ENCODE measurements at regions not wholly inside any gene's neighbourhood (a gene's known extent, or its start where the extent isn't known, plus 50 kb on each side); places are given as distances from the start of the nearest gene placed in this dataset.
"Not testable (repeated sequence)": the region's sequence is repeated elsewhere in the genome, so short reads cannot be mapped to it uniquely, and the experiment has no call there.

- no peak for DNase-seq
Observed at GRCh38 chr13:59269476-59269875, 894.3 kb downstream of the DIAPH3 start.

GRCh38 chr13:59270327-59270726 is 893.4 kb downstream of the DIAPH3 start:
- DNase-seq: no peak

DNA sequence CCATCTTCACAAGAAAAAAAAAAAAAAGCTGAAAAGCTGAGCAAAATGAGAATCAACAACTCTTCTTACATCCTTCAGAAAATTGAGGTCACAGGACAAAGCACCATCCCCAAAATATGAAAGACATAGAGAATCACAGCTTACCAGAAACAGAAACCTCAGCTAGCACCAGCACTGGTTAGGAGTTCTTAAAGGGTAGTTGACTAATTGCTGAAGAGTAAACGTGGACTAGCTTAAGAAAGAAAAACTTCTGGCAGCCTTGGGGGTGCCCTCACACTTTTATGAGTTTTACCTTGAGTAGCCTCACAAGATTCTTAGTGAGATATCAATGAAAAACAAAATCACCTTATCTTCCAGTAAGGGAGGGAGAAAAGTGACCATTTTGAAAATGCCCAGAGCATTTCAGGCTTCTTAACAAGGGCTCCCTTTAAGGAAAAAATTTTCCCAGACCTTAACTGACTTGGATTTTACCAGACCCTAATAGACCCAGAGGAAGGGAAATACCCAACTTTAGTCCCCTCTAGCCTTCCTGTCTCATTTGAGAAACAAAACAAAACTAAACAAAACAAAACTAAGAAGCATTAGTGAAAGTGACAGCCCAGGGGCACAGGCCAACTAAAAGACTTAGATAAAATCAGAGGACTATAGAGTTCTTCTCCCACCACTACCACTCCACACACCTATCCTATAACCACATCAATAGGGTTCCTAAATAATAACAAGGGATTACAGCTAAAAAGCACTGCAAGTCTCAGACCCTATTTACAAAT is 888.6 kb downstream of the DIAPH3 start:
- no peak for DNase-seq

- DNase-seq: no peak
Observed at GRCh38 chr13:59276436-59276835, 887.3 kb downstream of the DIAPH3 start.

DNA sequence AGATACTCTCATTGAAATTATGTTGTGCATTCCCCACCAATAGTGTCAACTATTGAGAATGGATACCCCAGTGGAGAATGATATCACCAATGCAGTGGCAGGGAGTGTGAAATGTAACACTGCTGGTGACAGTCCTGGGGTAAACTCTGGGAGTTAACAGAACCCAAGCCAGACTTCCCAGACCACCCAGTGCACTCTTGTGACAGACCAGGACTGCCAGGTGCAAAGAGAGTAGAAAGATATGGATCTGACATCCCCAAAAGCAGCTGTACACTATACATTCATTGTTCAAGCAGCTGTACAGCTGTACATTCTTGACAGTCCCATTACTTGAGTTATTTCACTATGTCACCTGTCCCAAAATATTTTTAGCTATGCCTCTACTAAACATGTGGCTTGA is 886.6 kb downstream of the DIAPH3 start:
- DNase-seq: no peak

DNA sequence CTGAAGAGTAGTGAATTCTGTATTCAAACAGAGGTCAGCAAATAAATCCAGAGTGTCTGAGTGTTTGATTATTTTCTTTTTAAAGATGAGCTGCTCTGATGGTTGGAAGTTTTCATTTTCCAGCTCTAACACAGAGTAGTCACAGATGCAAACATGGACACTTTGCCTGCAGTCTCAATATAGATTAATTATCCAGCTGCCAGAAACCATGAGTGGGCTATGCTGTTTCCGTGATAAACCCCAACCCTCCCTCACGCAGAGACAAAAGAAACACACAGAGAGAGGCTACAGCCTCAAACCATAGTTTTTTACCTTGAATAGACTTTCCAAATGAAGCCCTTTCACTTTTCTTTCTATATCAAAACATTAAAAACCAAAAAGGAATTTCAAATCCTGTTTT is 884.7 kb downstream of the DIAPH3 start:
- DNase-seq: no peak

DNA sequence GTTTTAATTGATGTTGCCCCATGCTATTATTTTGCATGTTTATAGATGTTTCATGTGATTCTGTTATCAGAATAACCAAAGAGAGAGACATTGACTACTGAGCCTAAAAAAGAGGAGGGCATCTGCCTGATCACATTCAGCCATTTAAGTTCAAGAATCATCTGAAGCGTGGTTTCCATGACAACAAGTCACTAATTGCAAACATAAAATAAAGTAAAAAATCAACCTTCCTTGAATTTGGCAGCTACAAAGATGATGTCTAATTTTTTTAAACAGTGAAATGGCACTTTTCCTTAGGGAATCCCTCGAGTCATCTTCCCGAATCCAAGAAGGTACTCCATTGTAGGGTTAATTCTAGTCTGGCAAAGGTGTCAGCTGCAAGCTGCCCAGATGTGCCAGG is 884.2 kb downstream of the DIAPH3 start:
- no peak for DNase-seq

GRCh38 chr13:59280297-59280696 is 883.4 kb downstream of the DIAPH3 start:
- DNase-seq: no peak

GRCh38 chr13:59281453-59281852 is 882.3 kb downstream of the DIAPH3 start:
- DNase-seq: no peak

- DNase-seq: not testable (repeated sequence)
Observed at GRCh38 chr13:59292240-59292639, 871.5 kb downstream of the DIAPH3 start.

DNA sequence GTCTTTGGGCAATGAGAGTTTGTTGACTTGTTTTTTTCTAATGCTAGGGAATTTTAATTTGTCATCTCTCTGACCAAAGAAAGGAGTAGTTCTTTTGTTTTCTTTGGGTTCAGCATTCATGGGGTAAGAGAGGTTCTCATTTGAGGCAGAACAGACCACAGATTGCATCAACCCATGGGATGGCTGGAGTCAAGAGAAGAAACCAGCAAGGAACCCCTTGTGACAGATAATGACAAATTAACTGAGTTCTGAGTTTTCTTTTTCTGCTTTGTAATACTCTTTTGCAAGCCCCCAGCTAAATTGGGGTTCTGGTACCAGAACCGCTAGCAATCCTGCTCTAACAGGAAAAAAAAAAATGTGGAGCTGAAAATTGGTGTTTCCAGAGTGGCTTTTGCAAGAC is 864.1 kb downstream of the DIAPH3 start:
- no peak for DNase-seq

- no peak for DNase-seq
Observed at GRCh38 chr13:59300355-59301173, 863.2 kb downstream of the DIAPH3 start.

DNA sequence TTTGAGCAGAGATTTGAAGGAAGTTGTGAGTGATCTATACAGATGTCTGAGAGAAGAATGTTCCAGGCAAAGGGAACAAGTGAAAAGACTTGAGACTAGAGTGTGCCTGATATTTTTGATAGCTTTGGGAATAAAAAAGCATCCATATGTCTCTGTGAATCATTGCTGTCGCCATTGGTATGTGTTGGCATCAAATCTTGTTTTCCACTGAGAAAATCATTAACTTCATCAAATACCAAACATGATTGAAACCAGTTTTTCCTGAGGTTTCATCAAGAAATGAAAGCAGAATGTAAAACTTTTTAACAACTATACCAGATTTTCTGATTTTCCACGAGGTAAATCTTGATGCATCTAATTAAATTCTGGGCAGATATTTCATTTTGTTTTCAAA is 862.6 kb downstream of the DIAPH3 start:
- no peak for DNase-seq

GRCh38 chr13:59303433-59303832 is 860.3 kb downstream of the DIAPH3 start:
- DNase-seq: no peak

- DNase-seq: no peak
Observed at GRCh38 chr13:59304596-59304995, 859.1 kb downstream of the DIAPH3 start.

DNA sequence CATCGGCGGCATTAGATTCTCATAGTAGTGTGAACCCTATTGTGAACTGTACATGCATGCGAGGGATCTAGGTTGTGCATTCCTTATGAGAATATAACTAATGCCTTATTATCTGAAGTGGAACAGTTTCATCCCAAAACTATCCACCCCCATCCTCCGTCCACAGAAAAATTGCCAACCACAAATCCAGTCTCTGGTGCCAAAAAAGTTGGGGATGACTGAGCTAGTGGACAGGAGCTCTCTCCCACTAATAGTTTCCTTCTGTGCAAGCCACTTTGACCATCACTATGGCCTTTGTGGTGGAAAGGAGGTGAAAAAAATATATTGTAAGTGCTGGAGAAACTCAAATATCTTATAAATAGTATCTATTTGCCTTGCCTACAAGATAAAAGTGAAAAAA is 857.8 kb downstream of the DIAPH3 start:
- no peak for DNase-seq

GRCh38 chr13:59312776-59313175 is 851.0 kb downstream of the DIAPH3 start:
- no peak for DNase-seq

DNA sequence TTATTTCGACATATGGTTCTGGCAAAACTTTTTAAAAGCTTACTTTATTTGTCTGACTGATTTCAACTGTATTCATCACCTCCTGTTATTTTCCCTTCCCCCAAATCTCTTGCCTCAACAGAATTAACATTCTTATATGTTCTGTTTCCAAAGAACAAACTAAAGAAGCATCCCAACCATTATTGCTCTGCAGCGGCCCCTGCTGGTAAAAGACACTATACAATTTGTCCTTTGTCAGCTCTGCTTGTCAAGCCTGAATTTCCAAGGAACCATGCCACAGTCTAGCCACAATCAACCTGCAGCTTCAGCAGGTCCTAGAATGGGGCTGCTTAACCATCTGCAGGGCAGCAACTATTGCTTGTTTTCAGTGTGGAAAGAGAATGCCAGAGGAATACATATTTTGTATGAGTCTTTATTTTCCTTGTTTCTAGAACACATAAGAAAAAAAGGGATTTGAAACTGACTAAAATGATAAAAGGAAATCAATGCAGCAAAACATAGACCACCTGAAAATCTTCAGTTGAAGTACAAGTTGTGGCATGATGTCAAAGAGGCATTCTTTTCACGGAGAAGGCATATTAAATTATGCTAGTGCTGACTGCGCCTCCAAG is 845.3 kb downstream of the DIAPH3 start:
- DNase-seq: peak in 3 of 5 experiments; percentile 6 to 40 (median 7)

GRCh38 chr13:59319276-59319675 is 844.5 kb downstream of the DIAPH3 start:
- no peak for DNase-seq

DNA sequence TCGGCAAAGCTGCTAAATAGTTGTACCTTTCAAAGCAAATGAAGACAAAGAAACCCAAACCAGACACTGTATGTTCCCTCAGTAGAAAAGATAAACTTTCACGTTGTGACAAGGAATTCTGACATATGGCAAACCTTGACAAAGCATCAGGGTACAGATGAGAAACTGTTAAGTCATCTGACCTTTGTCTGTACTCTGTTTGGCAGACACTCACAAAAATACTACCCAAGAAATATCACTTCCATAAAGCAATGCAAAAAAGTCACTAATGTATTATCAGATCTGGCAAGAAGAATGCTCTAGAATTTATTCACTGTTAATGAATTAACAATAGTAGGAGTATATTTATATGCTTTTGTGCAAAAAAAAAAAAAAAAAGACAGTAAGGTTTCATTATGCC is 843.7 kb downstream of the DIAPH3 start:
- no peak for DNase-seq

DNA sequence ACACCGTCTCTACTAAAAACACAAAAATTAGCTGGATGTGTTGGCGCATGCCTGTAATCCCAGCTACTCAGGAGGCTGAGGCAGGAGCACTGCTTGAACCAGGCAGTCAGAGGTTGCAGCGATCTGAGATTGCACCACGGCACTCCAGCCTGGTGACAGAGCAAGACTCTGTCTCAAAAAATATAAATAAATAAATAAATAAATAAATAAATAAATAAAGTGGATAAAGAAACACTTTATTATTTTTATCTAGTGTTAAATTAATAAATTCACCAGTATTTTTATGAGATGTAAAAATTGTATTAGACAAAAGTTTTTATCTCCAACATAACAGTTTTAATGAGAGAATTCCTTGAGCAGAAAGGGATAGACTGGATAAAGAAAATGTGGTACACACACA is 839.3 kb downstream of the DIAPH3 start:
- not testable (repeated sequence) for DNase-seq

GRCh38 chr13:59326717-59327116 is 837.0 kb downstream of the DIAPH3 start:
- no peak for DNase-seq

GRCh38 chr13:59330764-59331163 is 833.0 kb downstream of the DIAPH3 start:
- no peak for DNase-seq

DNA sequence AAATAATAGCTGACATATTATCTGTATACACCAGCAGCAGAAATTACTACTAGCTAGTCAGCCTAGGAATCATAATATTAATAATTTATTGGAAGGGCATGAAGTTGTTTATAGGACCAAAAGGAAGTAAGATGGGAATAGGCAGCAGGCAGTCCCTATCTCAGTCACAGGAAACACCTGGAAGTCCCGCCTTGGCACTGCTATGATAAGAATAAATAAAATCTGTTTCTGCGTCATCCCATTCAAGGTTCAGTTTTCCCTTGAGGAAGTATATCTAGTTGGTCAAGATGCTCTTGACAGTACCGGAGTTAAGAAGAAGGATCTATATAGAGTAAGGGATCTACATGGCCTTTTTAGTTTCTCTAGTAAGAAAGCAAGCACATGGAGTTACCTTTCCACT is 830.8 kb downstream of the DIAPH3 start:
- no peak for DNase-seq

Data from T-helper 2 cell (primary cell).